OCI-LY7 (cell line): ENCODE measurements at regions not wholly inside any gene's neighbourhood (a gene's known extent, or its start where the extent isn't known, plus 50 kb on each side); places are given as distances from the start of the nearest gene placed in this dataset.

Source experiments
- BruUV-seq: library from RNA; stranded (reverse); fragments of 400-500 nt; replicated peaks from 2 replicates; lab custom pipeline; 2021; lab: Mats Ljungman, UMichigan
- CTCF ChIA-PET: fragments of 300-600 bp; sonication (Branson Sonifier 250); formaldehyde crosslinking; loops from one replicate; lab custom pipeline; 2022; ENCODE audit warnings: antibody characterized with exemption; ENCODE audit not compliant: unreplicated experiment; lab: Charles Lee
- POLR2A ChIA-PET: fragments of 300-600 bp; sonication (Branson Sonifier 250); formaldehyde crosslinking; loops from one replicate; lab custom pipeline; 2022; ENCODE audit warnings: antibody characterized with exemption; lab: Charles Lee
- DNase-seq: peaks from one replicate; pipeline ENCODE4 v3.0.0-alpha.2; 2015; ENCODE audit warnings: low spot score
- H2AFZ ChIP-seq: fragments of 200-600 bp; sonication (generic), shearing (Covaris generic); 2 replicates; pipeline ENCODE4 v1.6.1; 2014; ENCODE audit warnings: mild to moderate bottlenecking, antibody characterized with exemption, low read length, moderate library complexity
- H3K27ac ChIP-seq: fragments of 200-600 bp; sonication (generic); 2 replicates; pipeline ENCODE4 v1.5.1; 2014; ENCODE audit warnings: mixed run types, low read depth, mild to moderate bottlenecking, moderate library complexity, low read length, inconsistent platforms; ENCODE audit not compliant: poor library complexity, severe bottlenecking
- H3K36me3 ChIP-seq: fragments of 200-600 bp; sonication (generic); 2 replicates; pipeline ENCODE4 v1.6.1; 2014; ENCODE audit warnings: mild to moderate bottlenecking, antibody characterized with exemption, low read length, moderate library complexity, mixed read lengths; ENCODE audit not compliant: insufficient read depth
- H3K4me1 ChIP-seq: fragments of 200-600 bp; sonication (generic); 2 replicates; pipeline ENCODE4 v1.5.1; 2014; ENCODE audit warnings: mild to moderate bottlenecking, low read length; ENCODE audit not compliant: insufficient read depth, poor library complexity, severe bottlenecking
- H3K4me2 ChIP-seq: fragments of 200-600 bp; sonication (generic); 2 replicates; pipeline ENCODE4 v1.6.1; 2014; ENCODE audit warnings: mild to moderate bottlenecking, low read length
- H3K4me3 ChIP-seq: fragments of 200-600 bp; sonication (generic); 2 replicates; pipeline ENCODE4 v1.5.1; 2014; ENCODE audit warnings: mild to moderate bottlenecking, low read depth, low read length; ENCODE audit not compliant: poor library complexity, severe bottlenecking
- H3K79me2 ChIP-seq: fragments of 200-600 bp; sonication (generic); 2 replicates; pipeline ENCODE4 v1.6.1; 2016; ENCODE audit warnings: low read depth, mild to moderate bottlenecking, low read length, moderate library complexity, mixed read lengths; ENCODE audit not compliant: insufficient read depth
- H3K9me2 ChIP-seq: fragments of 200-600 bp; sonication (generic); 2 replicates; pipeline ENCODE4 v1.6.1; 2016; ENCODE audit warnings: mild to moderate bottlenecking, low read length, mixed read lengths; ENCODE audit not compliant: insufficient read depth
- H3K9me3 ChIP-seq: fragments of 200-600 bp; sonication (generic); 2 replicates; pipeline ENCODE4 v1.6.1; 2014; ENCODE audit warnings: mild to moderate bottlenecking, mixed run types, low read length, mixed read lengths
- H4K20me1 ChIP-seq: fragments of 200-600 bp; sonication (generic); 2 replicates; pipeline ENCODE4 v1.6.1; 2014; ENCODE audit warnings: mild to moderate bottlenecking, antibody characterized with exemption, low read length, moderate library complexity, mixed read lengths; ENCODE audit not compliant: insufficient read depth
- CTCF ChIP-seq: fragments of 200-600 bp; sonication (generic); conservative IDR thresholded peaks from 2 replicates; pipeline ENCODE4 v1.5.1; 2014; ENCODE audit warnings: mild to moderate bottlenecking, antibody characterized with exemption, low read length, moderate library complexity, mixed read lengths
- EZH2phosphoT487 ChIP-seq: fragments of 200-600 bp; sonication (generic); IDR thresholded peaks from 2 replicates; pipeline ENCODE4 v1.6.1; 2018; ENCODE audit warnings: low read depth, borderline replicate concordance, mild to moderate bottlenecking, mixed run types, antibody characterized with exemption, low read length, moderate library complexity, mixed read lengths
- intact Hi-C: fragments of 100-400 bp; cut with micrococcal nuclease; formaldehyde crosslinking; loops from one replicate; pipeline ENCODE4 v1.10.0; 2022; ENCODE audit not compliant: unreplicated experiment

- Histone ChIP-seq H3K4me3 (no peak overlapping the region), H3K4me1 (no peaks in the 10 kb centered on the region), H3K36me3 (no peaks in the 10 kb centered on the region), H2AFZ (no peak overlapping the region), H4K20me1 (no peaks in the 10 kb centered on the region), H3K9me2 (no peaks in the 10 kb centered on the region), H3K9me3 (no peaks in the 10 kb centered on the region), H3K4me2 (no peak overlapping the region), H3K27ac (no peak overlapping the region), H3K79me2 (no peaks in the 10 kb centered on the region)
- BruUV-seq: no TSS peak
- CTCF ChIA-PET: no interaction called here
- no peak for TF ChIP-seq CTCF
- TF ChIP-seq EZH2phosphoT487: no peak
- intact Hi-C loops: no loop called here
- DNase-seq: no peak
- POLR2A ChIA-PET: no interaction called here
These were observed 350.2 kb downstream of the FBXO15 start for GRCh38 chr18:73797419-73797818.

- ChIA-PET CTCF (no interaction called here), POLR2A (no interaction called here)
- no peak for DNase-seq
- Histone ChIP-seq H3K36me3 (no peaks in the 10 kb centered on the region), H3K9me2 (no peaks in the 10 kb centered on the region), H2AFZ (no peak overlapping the region), H3K27ac (no peak overlapping the region), H4K20me1 (no peaks in the 10 kb centered on the region), H3K4me3 (no peak overlapping the region), H3K79me2 (no peaks in the 10 kb centered on the region), H3K4me2 (no peak overlapping the region), H3K4me1 (no peaks in the 10 kb centered on the region), H3K9me3 (no peaks in the 10 kb centered on the region)
- BruUV-seq: no TSS peak
- TF ChIP-seq EZH2phosphoT487 (no peak), CTCF (no peak)
- intact Hi-C loops: no loop called here
These were observed 354.2 kb downstream of the FBXO15 start for GRCh38 chr18:73793386-73793785.

GRCh38 chr18:73791081-73791480 lies 356.6 kb downstream of the FBXO15 start:
- H3K36me3 ChIP-seq: no peaks in the 10 kb centered on the region
- ChIA-PET CTCF (no interaction called here), POLR2A (no interaction called here)
- no peak overlapping the region for H3K4me2 ChIP-seq
- no peaks in the 10 kb centered on the region for H4K20me1 ChIP-seq
- no peaks in the 10 kb centered on the region for H3K9me2 ChIP-seq
- BruUV-seq: no TSS peak
- no peak overlapping the region for H3K4me3 ChIP-seq
- H3K27ac ChIP-seq: no peak overlapping the region
- intact Hi-C loops: no loop called here
- TF ChIP-seq EZH2phosphoT487: no peak
- no peak for TF ChIP-seq CTCF
- H3K4me1 ChIP-seq: no peaks in the 10 kb centered on the region
- no peak overlapping the region for H2AFZ ChIP-seq
- no peaks in the 10 kb centered on the region for H3K9me3 ChIP-seq
- H3K79me2 ChIP-seq: no peaks in the 10 kb centered on the region
- no peak for DNase-seq
